A549 (cell line): ENCODE measurements at regions not wholly inside any gene's neighbourhood (a gene's known extent, or its start where the extent isn't known, plus 50 kb on each side); places are given as distances from the start of the nearest gene placed in this dataset.

ENCODE experiments used
- CEBPB ChIP-seq, 2 experiments: fragments of >200 bp in 1 of 2; sonication (Bioruptor Twin) in 1 of 2; formaldehyde crosslinking in 1 of 2; IDR thresholded peaks; 2 replicates each; pipeline ENCODE4 v1.6.1; 2012 to 2016
- CHD4 ChIP-seq: fragments of 200-600 bp; sonication (generic); IDR thresholded peaks from 2 replicates; pipeline ENCODE4 v1.6.1; 2016; ENCODE audit warnings: antibody characterized with exemption, mild to moderate bottlenecking, borderline replicate concordance
- EP300 ChIP-seq, 2 experiments: fragments of >200 bp; sonication (Bioruptor Twin); formaldehyde crosslinking; IDR thresholded peaks; 2 replicates in 1 of 2; 3 replicates in 1 of 2; pipeline ENCODE4 v1.6.1; 2016 to 2017
- FOSL2 ChIP-seq, 2 experiments: fragments of 450-650 bp in 1 of 2; fragments of >200 bp in 1 of 2; sonication (Bioruptor Twin) in 1 of 2; formaldehyde crosslinking; IDR thresholded peaks; 2 replicates each; pipeline versions ENCODE4 v1.5.0 to v1.6.1; 2016 to 2020; ENCODE audit warnings: mild to moderate bottlenecking in 1 of 2, moderate library complexity in 1 of 2
- JUN ChIP-seq, 2 experiments: fragments of >200 bp; sonication (Bioruptor Twin); formaldehyde crosslinking; IDR thresholded peaks; 2 replicates in 1 of 2; 3 replicates in 1 of 2; pipeline ENCODE4 v1.6.1; 2016 to 2017
- JUNB ChIP-seq: fragments of >200 bp; sonication (Bioruptor Twin); formaldehyde crosslinking; IDR thresholded peaks from 2 replicates; pipeline ENCODE4 v1.6.1; 2016
- POLR2A ChIP-seq: IDR thresholded peaks from 2 replicates; pipeline ENCODE4 v1.6.1; 2012; ENCODE audit warnings: mild to moderate bottlenecking, low read length
- ZC3H11A ChIP-seq: fragments of 450-650 bp; IDR thresholded peaks from 2 replicates; pipeline ENCODE4 v1.6.1; 2014; ENCODE audit warnings: antibody characterized with exemption, mild to moderate bottlenecking
- TF ChIP-seq, protein P1 (sequence below): fragments of 200-600 bp; sonication (generic); IDR thresholded peaks from 2 replicates; pipeline ENCODE4 v1.6.1; 2016; ENCODE audit warnings: antibody characterized with exemption, mild to moderate bottlenecking, moderate library complexity
- TF ChIP-seq, protein P2 (sequence below): fragments of >200 bp; sonication (Bioruptor Twin); formaldehyde crosslinking; IDR thresholded peaks from 3 replicates; pipeline ENCODE4 v1.5.1; 2016

DNA sequence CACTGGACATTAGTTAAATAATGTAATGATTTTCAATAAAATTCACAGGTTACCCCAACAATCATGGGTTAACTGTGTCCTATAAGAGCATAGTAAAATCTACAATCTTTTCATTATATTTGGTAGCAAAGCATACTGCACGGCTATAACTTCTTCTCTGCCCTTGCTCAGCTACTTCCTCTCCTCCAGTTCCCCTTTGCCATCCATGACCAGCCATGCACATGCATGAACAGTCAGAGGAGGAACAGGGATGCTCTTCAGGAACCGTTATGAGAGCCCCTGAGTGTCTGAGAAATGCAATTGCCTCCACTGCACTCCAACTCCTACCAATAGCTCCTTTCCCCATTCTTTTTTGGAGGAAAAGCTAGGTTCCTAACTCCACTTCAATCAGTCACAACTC is 646.7 kb downstream of the LTN1 start:
- TF ChIP-seq JUN (IDR thresholded peaks at IDR 0.05) (no peak), CEBPB (IDR thresholded peaks at IDR 0.05) (no peak), ZC3H11A (no peak), EP300 (IDR thresholded peaks at IDR 0.05) (no peak), JUNB (no peak), POLR2A (no peak), FOSL2 (IDR thresholded peaks at IDR 0.05) (no peak), FOSL2 (CRISPR knock-in tag; IDR thresholded peaks at IDR 0.05) (no peak), CHD4 (no peak)
- TF ChIP-seq, protein P1, sequence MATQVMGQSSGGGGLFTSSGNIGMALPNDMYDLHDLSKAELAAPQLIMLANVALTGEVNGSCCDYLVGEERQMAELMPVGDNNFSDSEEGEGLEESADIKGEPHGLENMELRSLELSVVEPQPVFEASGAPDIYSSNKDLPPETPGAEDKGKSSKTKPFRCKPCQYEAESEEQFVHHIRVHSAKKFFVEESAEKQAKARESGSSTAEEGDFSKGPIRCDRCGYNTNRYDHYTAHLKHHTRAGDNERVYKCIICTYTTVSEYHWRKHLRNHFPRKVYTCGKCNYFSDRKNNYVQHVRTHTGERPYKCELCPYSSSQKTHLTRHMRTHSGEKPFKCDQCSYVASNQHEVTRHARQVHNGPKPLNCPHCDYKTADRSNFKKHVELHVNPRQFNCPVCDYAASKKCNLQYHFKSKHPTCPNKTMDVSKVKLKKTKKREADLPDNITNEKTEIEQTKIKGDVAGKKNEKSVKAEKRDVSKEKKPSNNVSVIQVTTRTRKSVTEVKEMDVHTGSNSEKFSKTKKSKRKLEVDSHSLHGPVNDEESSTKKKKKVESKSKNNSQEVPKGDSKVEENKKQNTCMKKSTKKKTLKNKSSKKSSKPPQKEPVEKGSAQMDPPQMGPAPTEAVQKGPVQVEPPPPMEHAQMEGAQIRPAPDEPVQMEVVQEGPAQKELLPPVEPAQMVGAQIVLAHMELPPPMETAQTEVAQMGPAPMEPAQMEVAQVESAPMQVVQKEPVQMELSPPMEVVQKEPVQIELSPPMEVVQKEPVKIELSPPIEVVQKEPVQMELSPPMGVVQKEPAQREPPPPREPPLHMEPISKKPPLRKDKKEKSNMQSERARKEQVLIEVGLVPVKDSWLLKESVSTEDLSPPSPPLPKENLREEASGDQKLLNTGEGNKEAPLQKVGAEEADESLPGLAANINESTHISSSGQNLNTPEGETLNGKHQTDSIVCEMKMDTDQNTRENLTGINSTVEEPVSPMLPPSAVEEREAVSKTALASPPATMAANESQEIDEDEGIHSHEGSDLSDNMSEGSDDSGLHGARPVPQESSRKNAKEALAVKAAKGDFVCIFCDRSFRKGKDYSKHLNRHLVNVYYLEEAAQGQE = no peak
- TF ChIP-seq, protein P2, sequence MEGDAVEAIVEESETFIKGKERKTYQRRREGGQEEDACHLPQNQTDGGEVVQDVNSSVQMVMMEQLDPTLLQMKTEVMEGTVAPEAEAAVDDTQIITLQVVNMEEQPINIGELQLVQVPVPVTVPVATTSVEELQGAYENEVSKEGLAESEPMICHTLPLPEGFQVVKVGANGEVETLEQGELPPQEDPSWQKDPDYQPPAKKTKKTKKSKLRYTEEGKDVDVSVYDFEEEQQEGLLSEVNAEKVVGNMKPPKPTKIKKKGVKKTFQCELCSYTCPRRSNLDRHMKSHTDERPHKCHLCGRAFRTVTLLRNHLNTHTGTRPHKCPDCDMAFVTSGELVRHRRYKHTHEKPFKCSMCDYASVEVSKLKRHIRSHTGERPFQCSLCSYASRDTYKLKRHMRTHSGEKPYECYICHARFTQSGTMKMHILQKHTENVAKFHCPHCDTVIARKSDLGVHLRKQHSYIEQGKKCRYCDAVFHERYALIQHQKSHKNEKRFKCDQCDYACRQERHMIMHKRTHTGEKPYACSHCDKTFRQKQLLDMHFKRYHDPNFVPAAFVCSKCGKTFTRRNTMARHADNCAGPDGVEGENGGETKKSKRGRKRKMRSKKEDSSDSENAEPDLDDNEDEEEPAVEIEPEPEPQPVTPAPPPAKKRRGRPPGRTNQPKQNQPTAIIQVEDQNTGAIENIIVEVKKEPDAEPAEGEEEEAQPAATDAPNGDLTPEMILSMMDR = no peak
